ENCODE measurements at regions not wholly inside any gene's neighbourhood (a gene's known extent, or its start where the extent isn't known, plus 50 kb on each side); places are given as distances from the start of the nearest gene placed in this dataset.
"Not testable (repeated sequence)": the region's sequence is repeated elsewhere in the genome, so short reads cannot be mapped to it uniquely, and the experiment has no call there.

DNA sequence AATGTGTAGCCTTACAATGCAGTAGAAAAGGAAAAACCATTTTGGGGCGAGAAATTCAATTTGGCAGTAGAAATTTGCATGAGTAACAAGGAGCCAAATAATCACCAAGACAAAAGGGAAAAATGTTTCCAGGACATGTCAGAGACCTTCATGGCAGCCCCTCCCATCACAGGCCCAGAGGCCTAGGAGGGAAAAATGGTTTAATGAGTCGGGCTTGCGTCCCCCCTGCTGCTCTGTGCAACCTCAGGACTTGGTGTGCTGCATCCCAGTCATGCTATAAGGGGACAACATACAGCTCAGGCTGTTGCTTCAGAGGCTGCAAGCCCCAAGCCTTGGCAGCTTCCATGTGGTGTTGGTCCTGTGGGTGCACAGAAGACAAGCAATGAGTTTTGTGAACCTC lies 626.4 kb downstream of the TLE1 start:
- not testable (repeated sequence) for TF ChIP-seq POLR2AphosphoS5 (IDR thresholded peaks at IDR 0.05)
- TF ChIP-seq, protein P1, sequence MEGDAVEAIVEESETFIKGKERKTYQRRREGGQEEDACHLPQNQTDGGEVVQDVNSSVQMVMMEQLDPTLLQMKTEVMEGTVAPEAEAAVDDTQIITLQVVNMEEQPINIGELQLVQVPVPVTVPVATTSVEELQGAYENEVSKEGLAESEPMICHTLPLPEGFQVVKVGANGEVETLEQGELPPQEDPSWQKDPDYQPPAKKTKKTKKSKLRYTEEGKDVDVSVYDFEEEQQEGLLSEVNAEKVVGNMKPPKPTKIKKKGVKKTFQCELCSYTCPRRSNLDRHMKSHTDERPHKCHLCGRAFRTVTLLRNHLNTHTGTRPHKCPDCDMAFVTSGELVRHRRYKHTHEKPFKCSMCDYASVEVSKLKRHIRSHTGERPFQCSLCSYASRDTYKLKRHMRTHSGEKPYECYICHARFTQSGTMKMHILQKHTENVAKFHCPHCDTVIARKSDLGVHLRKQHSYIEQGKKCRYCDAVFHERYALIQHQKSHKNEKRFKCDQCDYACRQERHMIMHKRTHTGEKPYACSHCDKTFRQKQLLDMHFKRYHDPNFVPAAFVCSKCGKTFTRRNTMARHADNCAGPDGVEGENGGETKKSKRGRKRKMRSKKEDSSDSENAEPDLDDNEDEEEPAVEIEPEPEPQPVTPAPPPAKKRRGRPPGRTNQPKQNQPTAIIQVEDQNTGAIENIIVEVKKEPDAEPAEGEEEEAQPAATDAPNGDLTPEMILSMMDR (IDR thresholded peaks at IDR 0.05), result not testable (repeated sequence)

All from upper lobe of left lung (tissue), 4 donors.